ENCODE measurements at regions not wholly inside any gene's neighbourhood (a gene's known extent, or its start where the extent isn't known, plus 50 kb on each side); places are given as distances from the start of the nearest gene placed in this dataset.

- Mint-ChIP-seq H3K9me3 (peaks cover 0 to 3% (median 3%) of the 10 kb centered on the region in 7 donors), H3K27ac (no peak overlapping the region), H3K36me3 (no peaks in the 10 kb centered on the region), H3K4me3 (no peak overlapping the region), H3K4me1 (no peaks in the 10 kb centered on the region), H3K27me3 (ENCODE audit: low read depth in 3 of 3) (peaks cover 0 to 4% (median 0%) of the 10 kb centered on the region in 3 donors)
- Histone ChIP-seq H3K27me3 (ENCODE audit: control insufficient read depth in 2 of 2, insufficient read depth in 2 of 2, low read length in 2 of 2) (no peaks in the 10 kb centered on the region), H3K9ac (ENCODE audit: insufficient read depth, low read length, poor library complexity, severe bottlenecking) (no peak overlapping the region), H3K27ac (ENCODE audit: low read depth in 1 of 2, low read length in 2 of 2) (no peak overlapping the region), H3K9me3 (replicated peaks in 1 of 2; ENCODE audit: control insufficient read depth in 1 of 2, insufficient read depth in 1 of 2, low read length in 2 of 2) (no peaks in the 10 kb centered on the region), H3K4me3 (replicated peaks in 1 of 3; ENCODE audit: low read depth in 2 of 3, low read length in 3 of 3) (no peak overlapping the region), H4K20me1 (ENCODE audit: insufficient read depth, low read length) (no peaks in the 10 kb centered on the region), H2AFZ (ENCODE audit: insufficient read depth, low read depth, low read length, poor library complexity, severe bottlenecking) (no peak overlapping the region), H3K79me2 (ENCODE audit: insufficient read depth, low read length) (no peaks in the 10 kb centered on the region), H3K4me1 (ENCODE audit: control insufficient read depth in 1 of 2, insufficient read depth in 2 of 2, low read length in 2 of 2) (no peaks in the 10 kb centered on the region), H3K36me3 (replicated peaks in 1 of 2; ENCODE audit: control insufficient read depth in 1 of 2, insufficient read depth in 2 of 2, low read length in 2 of 2) (no peaks in the 10 kb centered on the region), H3K4me2 (replicated peaks; ENCODE audit: extremely low read depth, low read length, poor library complexity, severe bottlenecking) (no peak overlapping the region)
- intact Hi-C loops (cut with micrococcal nuclease), result no loop called here
- TF ChIP-seq, protein P1, sequence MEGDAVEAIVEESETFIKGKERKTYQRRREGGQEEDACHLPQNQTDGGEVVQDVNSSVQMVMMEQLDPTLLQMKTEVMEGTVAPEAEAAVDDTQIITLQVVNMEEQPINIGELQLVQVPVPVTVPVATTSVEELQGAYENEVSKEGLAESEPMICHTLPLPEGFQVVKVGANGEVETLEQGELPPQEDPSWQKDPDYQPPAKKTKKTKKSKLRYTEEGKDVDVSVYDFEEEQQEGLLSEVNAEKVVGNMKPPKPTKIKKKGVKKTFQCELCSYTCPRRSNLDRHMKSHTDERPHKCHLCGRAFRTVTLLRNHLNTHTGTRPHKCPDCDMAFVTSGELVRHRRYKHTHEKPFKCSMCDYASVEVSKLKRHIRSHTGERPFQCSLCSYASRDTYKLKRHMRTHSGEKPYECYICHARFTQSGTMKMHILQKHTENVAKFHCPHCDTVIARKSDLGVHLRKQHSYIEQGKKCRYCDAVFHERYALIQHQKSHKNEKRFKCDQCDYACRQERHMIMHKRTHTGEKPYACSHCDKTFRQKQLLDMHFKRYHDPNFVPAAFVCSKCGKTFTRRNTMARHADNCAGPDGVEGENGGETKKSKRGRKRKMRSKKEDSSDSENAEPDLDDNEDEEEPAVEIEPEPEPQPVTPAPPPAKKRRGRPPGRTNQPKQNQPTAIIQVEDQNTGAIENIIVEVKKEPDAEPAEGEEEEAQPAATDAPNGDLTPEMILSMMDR (IDR thresholded peaks at IDR 0.05), result no peak
- 75% methylated on average over 2 of the region's 5 CpGs for WGBS (ENCODE audit: insufficient coverage)
- no peak for DNase-seq
Measured at GRCh38 chr4:96205143-96205936, 365.4 kb downstream of the PDHA2 start.

DNA sequence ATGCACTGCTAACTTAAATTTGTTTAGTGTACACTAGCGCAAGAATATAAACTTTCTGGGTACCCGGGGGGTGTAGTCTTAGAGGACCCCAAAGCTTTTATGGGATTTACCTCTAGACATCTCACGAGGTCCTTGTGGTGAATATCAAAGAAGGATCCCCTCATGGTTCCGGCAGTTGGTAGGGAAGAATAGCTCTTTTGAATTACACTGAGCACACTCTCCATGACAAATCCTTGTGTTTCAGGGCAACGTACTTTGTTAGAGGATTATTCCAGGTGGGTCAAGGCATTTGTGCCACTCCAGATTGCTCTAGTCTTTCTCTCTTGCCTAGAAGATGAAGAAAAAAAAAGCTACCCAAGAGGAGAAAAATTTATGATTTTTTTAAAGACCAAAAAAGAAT, 387.6 kb downstream of the PDHA2 start:
- 100% methylated on average over 2 of the region's 5 CpGs for whole genome bisulfite sequencing (ENCODE audit: insufficient coverage)
- Mint-ChIP-seq H3K4me3 (no peak overlapping the region), H3K27me3 (ENCODE audit: low read depth in 3 of 3) (no peaks in the 10 kb centered on the region), H3K27ac (no peak overlapping the region), H3K4me1 (no peaks in the 10 kb centered on the region), H3K9me3 (peaks cover 0 to 8% (median 5%) of the 10 kb centered on the region in 7 donors), H3K36me3 (no peaks in the 10 kb centered on the region)
- H3K79me2 ChIP-seq (ENCODE audit: insufficient read depth, low read length), result no peaks in the 10 kb centered on the region
- H3K4me2 ChIP-seq (replicated peaks; ENCODE audit: extremely low read depth, low read length, poor library complexity, severe bottlenecking), result no peak overlapping the region
- DNase-seq, result no peak
- no peak overlapping the region for H3K27ac ChIP-seq (ENCODE audit: low read depth in 1 of 2, low read length in 2 of 2)
- H3K4me3 ChIP-seq (replicated peaks in 1 of 3; ENCODE audit: low read depth in 2 of 3, low read length in 3 of 3), result no peak overlapping the region
- H4K20me1 ChIP-seq (ENCODE audit: insufficient read depth, low read length), result no peaks in the 10 kb centered on the region
- H2AFZ ChIP-seq (ENCODE audit: insufficient read depth, low read depth, low read length, poor library complexity, severe bottlenecking), result no peak overlapping the region
- no peaks in the 10 kb centered on the region for H3K4me1 ChIP-seq (ENCODE audit: control insufficient read depth in 1 of 2, insufficient read depth in 2 of 2, low read length in 2 of 2)
- H3K36me3 ChIP-seq (replicated peaks in 1 of 2; ENCODE audit: control insufficient read depth in 1 of 2, insufficient read depth in 2 of 2, low read length in 2 of 2), result no peaks in the 10 kb centered on the region
- H3K9ac ChIP-seq (ENCODE audit: insufficient read depth, low read length, poor library complexity, severe bottlenecking), result no peak overlapping the region
- H3K9me3 ChIP-seq (replicated peaks in 1 of 2; ENCODE audit: control insufficient read depth in 1 of 2, insufficient read depth in 1 of 2, low read length in 2 of 2), result peaks cover 4 to 6% of the 10 kb centered on the region in 2 donors
- no peaks in the 10 kb centered on the region for H3K27me3 ChIP-seq (ENCODE audit: control insufficient read depth in 2 of 2, insufficient read depth in 2 of 2, low read length in 2 of 2)
- intact Hi-C loops (cut with micrococcal nuclease), result no loop called here
- TF ChIP-seq, protein P1 (IDR thresholded peaks at IDR 0.05), result no peak
